CMK (cell line): ENCODE measurements at regions not wholly inside any gene's neighbourhood (a gene's known extent, or its start where the extent isn't known, plus 50 kb on each side); places are given as distances from the start of the nearest gene placed in this dataset.
"Not testable (repeated sequence)": the region's sequence is repeated elsewhere in the genome, so short reads cannot be mapped to it uniquely, and the experiment has no call there.

ENCODE experiments used
- DNase-seq: peaks from one replicate; pipeline ENCODE4 v3.0.0-alpha.2; 2010; ENCODE audit warnings: low read depth

DNA sequence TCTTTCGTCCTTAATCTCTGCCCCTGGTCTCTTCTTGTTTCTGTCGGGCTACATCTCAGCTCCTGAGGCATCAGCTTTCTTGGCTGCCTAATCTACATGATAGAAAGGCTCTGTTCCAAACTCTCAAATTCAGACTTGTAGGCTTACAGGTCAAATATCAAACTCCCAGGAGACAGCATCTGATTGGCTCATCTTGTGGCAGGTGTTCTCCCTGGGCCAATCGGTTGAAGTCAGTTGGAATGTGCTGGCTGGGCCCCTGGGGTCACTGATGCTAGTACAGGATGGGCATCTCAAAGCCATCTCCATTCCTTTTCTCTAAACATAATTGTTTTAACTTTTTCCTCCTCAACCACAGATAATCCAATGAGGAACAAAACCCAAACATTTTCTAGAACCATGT lies 198.7 kb downstream of the CNTN3 start:
- no peak for DNase-seq

DNA sequence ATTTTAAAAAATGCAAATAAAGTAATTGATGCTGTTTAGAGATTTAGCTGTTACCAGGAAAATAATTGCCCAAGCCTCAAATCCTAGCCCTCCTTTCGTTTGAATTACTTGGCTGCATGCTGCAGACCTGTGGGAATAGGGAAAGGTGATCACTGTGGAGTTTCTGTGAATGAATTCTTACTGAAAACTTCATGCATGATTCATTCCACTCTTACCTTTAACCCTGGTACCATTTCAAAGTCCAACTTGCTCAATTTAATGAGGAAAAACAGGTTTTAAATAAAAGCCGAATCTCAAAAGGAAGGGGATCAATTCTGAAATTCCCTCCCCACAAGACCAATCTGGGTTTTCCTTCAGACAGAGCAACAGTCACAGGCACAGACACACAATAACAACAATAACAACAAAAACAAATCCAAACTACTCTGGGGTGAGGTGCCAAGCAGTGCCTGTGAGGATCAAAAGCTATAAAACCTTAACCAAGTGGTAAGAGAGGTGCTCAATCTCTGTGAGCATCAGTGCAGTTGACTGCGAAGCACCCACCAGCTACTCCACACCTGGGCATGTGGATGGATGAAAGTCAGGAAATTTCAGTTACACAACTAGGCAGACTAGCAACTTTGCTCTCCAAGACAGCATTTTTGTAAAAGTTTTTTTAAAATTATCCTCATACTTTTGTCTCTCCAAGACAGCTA lies 200.8 kb downstream of the CNTN3 start:
- DNase-seq = no peak

DNA sequence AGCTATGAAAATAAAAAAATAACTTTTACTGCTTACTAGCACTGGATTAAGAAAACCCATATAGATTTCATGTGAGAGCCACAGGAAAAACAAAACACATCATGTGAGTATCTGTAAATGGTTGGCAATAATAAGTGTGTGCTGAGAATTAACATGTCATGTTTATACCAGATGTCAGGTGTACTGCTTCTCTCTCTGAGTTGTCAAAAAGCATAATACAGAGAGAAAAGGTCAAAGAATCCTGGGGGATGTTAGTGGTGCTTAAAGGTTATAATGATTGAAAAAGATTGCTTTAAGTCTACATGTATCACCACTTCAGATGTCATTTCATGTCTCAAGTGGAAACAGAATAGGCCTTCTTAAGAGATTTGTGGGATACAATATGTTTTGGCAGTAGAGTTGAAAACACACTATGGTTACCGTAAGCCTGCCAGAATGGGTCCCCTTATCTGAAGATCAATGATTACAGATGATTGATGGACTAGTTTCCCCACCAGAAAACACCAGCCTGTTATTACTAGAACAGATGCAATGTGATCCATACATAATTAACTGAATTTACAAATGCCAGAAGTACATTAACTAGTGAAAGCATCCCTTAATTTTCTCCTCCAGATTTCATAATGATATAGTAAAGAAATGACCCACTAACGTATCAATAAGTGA lies 204.1 kb downstream of the CNTN3 start:
- DNase-seq = no peak

DNA sequence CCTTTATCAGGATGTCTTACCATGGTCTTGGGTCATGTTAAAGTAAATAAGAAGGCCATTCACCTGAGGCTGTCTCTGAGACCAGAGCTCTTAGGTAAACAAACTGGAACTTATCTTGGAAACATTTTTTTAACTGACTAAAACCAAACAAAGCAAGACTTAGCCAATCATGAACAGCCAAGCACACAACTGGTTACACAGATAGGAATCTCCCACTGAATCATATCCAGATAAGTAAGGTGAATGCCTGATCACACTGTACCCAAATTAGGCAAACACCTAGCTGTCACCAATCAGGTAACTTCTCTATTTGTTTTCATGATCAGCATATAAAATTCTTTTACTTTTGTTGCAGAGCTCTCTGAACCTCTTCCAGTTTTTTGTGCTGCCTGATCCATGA lies 205.4 kb downstream of the CNTN3 start:
- no peak for DNase-seq

DNA sequence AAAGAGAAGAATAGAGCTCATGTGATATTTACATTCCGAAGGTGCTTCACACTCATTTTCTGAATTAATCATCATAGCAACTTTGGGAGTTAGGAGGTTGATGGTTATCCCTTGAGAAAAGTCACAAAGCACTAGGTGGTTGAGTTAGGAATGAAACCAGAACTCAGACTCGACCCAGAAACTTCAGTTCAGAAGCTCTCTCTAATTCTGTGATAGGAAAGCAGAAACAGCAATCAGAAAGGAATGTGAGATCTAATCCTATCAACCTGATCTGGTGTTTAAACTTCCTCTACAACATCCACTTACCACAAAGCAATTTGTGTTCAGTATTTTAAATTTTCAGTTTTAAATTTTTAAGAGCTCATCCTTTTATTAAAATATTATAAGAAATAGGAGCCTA lies 211.2 kb downstream of the CNTN3 start:
- no peak for DNase-seq

DNA sequence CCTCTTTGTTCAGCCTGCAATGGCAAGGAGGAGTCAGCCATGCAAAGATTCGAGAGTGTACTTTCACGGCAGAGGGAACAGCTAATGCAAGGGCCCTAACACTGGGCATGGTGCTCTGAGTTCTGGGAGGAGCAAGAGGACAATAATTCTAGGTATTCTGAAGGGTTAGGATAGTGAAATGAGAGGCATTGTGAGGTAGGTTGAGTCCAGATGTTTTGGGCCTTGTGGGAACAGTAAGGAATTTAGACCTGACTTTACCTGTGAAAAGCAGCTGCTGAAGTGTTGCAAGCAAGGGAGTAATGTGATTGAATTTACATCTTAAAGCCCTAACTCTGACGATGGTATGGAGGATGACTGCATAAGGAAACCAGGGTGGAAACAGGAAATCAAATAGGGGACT lies 211.6 kb downstream of the CNTN3 start:
- no peak for DNase-seq

- no peak for DNase-seq
Measured at GRCh38 chr3:74393426-74393825, 221.0 kb downstream of the CNTN3 start.

GRCh38 chr3:74390121-74390877 lies 224.2 kb downstream of the CNTN3 start:
- no peak for DNase-seq

- no peak for DNase-seq
Measured at GRCh38 chr3:74387111-74387735, 227.2 kb downstream of the CNTN3 start.

DNA sequence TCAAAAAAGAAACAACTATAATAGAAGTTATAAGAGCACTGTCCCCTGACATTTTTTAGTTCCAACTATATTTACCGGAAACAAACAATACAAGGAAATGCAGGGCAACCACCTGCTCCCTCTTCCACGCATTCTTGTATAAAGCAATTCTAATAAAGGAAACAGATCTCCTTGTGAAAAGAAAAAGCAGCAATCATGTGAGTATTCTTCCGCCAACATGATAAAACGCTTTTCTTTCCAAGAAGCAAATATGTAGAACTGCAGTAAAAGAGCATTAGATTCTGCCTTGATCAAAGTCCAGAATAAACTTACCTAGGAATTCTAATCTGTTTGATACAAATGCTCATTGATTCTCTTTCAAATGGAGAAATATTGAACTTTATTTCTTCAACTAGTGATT lies 230.3 kb downstream of the CNTN3 start:
- DNase-seq = no peak

GRCh38 chr3:74377669-74378068 lies 236.8 kb downstream of the CNTN3 start:
- no peak for DNase-seq

DNA sequence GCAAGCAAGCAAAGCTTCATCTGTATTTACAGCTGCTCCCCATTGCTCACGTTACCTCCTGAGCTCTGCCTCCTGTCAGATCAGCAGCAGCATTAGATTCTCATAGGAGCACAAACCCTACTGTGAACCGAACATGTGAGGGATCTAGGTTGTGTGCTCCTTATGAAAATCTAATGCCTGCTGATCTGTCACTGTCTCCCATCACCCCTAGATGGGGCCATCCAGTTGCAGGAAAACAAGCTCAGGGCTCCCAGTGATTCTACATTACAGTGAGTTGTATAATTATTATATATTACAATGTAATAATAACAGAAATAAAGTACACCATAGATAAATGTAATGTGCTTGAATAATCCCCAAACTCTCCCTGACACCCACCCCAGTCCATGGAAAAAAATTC lies 238.1 kb downstream of the CNTN3 start:
- not testable (repeated sequence) for DNase-seq

GRCh38 chr3:74375653-74376052 lies 238.8 kb downstream of the CNTN3 start:
- DNase-seq = no peak

DNA sequence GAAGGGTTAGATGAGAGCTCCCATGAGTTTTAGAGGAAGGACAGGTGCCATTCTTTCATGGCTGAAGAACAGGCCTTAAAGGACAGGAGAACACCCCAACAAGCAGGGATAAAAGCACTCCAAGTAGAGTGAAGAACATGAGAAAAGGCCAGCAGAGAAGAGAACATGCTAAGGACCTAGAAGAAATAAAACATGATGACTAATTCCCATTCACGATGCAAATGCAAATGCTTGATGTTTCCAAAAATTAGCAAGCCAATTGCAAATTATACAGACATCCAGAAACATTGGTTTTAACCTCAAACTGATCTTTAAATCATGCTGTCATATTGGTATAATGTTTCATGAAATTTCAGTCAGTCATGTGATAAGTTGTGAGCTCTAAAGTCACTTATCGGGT lies 241.7 kb downstream of the CNTN3 start:
- no peak for DNase-seq

- DNase-seq = no peak
Measured at GRCh38 chr3:74370342-74370741, 244.1 kb downstream of the CNTN3 start.

- DNase-seq = no peak
Measured at GRCh38 chr3:74366331-74366730, 248.1 kb downstream of the CNTN3 start.

DNA sequence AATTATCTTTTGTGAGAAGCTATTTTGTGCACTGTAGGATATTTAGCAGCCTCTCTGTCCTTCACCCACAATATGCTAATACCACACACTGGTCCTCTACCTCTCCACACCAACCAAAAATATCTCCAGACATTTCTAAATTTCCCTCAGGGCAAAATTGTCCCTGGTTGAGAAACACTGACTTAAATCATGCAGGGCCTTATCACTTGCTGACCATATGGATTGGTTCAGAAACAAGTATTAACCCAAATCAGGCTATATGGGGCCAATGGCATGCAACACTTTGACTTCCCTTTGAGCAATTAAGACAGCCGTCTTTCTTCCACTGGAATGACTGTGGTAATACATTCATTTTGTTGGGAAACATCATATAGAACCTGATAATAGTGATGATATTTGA lies 251.1 kb downstream of the CNTN3 start:
- no peak for DNase-seq

GRCh38 chr3:74360406-74360805 lies 254.1 kb downstream of the CNTN3 start:
- DNase-seq = no peak

DNA sequence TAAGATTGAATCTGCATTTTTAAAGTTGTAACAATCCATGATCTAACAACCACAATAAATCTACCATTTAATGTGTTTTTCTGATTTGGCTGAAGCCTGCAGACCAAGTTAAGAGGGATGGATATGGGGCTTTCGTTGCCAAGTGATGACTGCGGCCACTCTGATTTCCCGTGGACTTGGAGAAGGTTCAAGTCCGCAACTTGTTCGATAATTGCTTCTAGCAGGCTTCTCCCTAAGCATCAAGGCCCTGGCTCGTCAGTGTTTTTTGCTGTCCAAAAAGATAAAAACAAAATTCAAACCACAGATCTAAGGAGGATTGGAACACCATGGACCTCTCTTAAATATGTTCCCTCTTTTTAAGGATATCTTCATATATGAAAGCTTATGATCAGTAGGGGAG lies 256.6 kb downstream of the CNTN3 start:
- no peak for DNase-seq

GRCh38 chr3:74353039-74353438 lies 261.4 kb downstream of the CNTN3 start:
- no peak for DNase-seq

- DNase-seq = no peak
Measured at GRCh38 chr3:74352166-74352565, 262.3 kb downstream of the CNTN3 start.

GRCh38 chr3:74351213-74351612 lies 263.2 kb downstream of the CNTN3 start:
- no peak for DNase-seq

- no peak for DNase-seq
Measured at GRCh38 chr3:74349015-74349414, 265.4 kb downstream of the CNTN3 start.
